ENCODE measurements at regions not wholly inside any gene's neighbourhood (a gene's known extent, or its start where the extent isn't known, plus 50 kb on each side); places are given as distances from the start of the nearest gene placed in this dataset.

DNA sequence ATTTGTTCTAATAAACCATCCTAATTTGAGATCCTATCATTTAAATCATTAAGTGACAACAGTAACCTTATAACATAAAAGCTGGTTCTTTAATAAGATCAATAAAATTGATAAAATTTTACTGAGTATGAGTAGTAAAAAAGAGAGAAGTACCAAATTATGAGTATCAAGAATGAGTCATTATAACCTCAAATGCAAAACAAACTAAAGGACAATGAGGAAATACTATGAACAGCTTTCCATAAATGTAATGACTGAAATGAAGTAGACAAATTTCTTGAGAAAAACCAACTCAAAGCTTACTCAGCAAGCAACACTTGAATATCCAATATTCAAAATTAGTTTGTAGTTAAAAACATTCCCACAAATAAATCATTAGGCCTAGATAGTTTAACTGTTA lies 433.0 kb downstream of the ZEB2 start:
- in situ Hi-C loops (cut with MboI; ENCODE audit: low sequenced_read_pairs, unreplicated experiment), result no loop called here
- TF ChIP-seq, protein P1, sequence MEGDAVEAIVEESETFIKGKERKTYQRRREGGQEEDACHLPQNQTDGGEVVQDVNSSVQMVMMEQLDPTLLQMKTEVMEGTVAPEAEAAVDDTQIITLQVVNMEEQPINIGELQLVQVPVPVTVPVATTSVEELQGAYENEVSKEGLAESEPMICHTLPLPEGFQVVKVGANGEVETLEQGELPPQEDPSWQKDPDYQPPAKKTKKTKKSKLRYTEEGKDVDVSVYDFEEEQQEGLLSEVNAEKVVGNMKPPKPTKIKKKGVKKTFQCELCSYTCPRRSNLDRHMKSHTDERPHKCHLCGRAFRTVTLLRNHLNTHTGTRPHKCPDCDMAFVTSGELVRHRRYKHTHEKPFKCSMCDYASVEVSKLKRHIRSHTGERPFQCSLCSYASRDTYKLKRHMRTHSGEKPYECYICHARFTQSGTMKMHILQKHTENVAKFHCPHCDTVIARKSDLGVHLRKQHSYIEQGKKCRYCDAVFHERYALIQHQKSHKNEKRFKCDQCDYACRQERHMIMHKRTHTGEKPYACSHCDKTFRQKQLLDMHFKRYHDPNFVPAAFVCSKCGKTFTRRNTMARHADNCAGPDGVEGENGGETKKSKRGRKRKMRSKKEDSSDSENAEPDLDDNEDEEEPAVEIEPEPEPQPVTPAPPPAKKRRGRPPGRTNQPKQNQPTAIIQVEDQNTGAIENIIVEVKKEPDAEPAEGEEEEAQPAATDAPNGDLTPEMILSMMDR (IDR thresholded peaks at IDR 0.05; ENCODE audit: borderline replicate concordance, control extremely low read depth, extremely low read depth, insufficient read depth, missing control alignments), result no peak
- DNase-seq (ENCODE audit: low spot score), result no peak

DNA sequence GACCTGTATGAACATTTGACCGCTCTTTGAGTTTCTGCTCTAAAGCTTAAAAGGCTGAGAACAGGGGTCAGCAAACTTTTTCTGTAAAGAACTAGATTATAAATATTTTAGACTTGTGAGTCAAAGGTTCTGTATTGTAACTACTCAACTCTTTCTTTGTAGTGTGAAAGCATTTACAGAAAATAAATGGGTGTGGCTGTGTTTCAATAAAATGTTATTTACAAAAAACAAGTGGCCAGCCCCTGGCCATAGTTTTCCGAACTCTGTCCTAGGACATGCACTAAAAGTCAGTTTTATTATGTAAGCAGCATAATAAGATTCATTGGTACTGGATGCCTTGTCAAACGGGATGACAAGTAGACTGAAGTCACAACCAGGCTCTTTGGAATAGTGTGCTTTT lies 434.9 kb downstream of the ZEB2 start:
- in situ Hi-C loops (cut with MboI; ENCODE audit: low sequenced_read_pairs, unreplicated experiment), result no loop called here
- no peak for DNase-seq (ENCODE audit: low spot score)
- TF ChIP-seq, protein P1 (IDR thresholded peaks at IDR 0.05; ENCODE audit: borderline replicate concordance, control extremely low read depth, extremely low read depth, insufficient read depth, missing control alignments), result no peak

DNA sequence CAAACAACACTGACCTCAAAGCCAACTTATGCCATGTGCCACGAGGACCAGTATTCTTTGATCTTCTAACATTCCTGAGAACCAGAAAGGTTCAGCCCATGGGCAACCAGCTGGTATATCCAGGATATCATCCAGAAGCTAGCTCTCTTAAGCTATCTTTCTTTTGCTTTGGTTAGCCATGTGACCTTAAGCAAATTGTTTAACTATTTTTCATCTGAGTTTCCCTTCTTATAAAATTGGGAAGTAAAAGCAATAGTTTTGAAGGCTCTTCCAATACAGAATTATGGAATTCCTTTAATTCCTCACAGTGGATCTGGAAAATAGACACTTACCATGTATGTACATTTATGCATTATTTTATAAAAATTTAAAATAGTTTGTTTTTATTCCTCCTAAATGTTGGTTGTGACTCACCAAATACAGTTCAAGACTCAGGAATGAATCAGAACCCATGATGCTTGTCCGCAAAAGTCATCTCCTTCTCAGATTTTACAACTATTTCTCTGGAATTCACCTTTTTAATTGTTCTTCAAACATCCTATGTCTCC lies 435.7 kb downstream of the ZEB2 start:
- TF ChIP-seq, protein P1 (IDR thresholded peaks at IDR 0.05; ENCODE audit: borderline replicate concordance, control extremely low read depth, extremely low read depth, insufficient read depth, missing control alignments), result no peak
- in situ Hi-C loops (cut with MboI; ENCODE audit: low sequenced_read_pairs, unreplicated experiment), result no loop called here
- DNase-seq (ENCODE audit: low spot score), result no peak

DNA sequence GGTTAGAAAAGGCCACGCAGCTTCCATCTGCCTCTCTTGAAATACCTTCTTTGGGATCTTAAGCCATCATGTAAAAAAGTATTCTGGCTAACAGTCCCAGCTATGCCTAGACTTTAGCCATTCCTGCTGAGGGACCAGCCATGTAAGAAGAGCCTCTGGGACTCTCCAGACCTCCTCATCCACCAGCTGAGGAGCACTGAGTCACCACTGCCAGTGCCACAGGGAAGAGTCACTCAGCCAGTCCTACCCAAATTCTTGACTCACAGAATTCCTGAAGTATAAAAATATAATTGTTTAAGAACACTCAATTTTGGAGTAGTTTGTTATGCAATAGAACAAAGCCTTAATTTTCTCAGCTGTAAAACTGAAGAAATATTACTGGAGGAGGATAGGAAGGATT lies 436.7 kb downstream of the ZEB2 start:
- DNase-seq (ENCODE audit: low spot score), result no peak
- TF ChIP-seq, protein P1 (IDR thresholded peaks at IDR 0.05; ENCODE audit: borderline replicate concordance, control extremely low read depth, extremely low read depth, insufficient read depth, missing control alignments), result no peak
- in situ Hi-C loops (cut with MboI; ENCODE audit: low sequenced_read_pairs, unreplicated experiment), result no loop called here

DNA sequence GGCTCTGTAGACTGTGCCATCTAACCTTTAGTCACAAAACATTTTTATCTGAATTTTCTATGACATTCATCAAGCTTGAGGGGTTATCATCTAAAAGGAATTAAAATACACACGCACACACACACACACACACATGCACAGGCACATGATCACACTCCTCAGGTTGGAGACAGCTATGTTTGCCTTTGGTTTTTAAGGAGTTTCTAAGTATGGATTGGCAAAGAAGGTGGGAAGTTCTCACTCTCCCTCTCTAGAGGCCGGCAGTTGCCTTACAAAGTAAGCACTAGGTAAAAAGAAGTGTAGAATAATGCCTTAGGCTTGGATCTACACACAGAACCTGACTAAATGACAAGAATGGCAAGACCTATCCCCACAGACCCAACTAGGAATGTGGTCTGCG lies 437.1 kb downstream of the ZEB2 start:
- no peak for DNase-seq (ENCODE audit: low spot score)
- in situ Hi-C loops (cut with MboI; ENCODE audit: low sequenced_read_pairs, unreplicated experiment), result no loop called here
- TF ChIP-seq, protein P1 (IDR thresholded peaks at IDR 0.05; ENCODE audit: borderline replicate concordance, control extremely low read depth, extremely low read depth, insufficient read depth, missing control alignments), result no peak

DNA sequence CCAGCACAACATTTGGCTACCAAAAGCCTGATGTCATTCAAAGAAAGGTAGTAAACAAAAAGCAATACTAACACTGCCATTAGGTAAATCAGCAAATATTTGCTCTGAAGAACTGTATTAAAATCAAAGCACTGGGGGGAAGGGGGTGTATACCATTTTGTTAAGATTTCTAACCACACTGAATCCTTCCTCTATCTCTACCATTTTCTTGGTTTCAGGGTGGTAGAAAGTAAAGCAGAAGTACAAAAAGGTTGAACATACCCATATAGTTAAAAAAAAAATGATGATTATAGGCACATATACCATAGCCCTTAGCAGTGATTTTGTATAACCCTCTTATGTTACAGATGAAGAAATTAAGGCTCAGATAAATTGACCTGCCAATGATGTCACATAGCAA lies 437.6 kb downstream of the ZEB2 start:
- in situ Hi-C loops (cut with MboI; ENCODE audit: low sequenced_read_pairs, unreplicated experiment), result no loop called here
- DNase-seq (ENCODE audit: low spot score), result no peak
- TF ChIP-seq, protein P1 (IDR thresholded peaks at IDR 0.05; ENCODE audit: borderline replicate concordance, control extremely low read depth, extremely low read depth, insufficient read depth, missing control alignments), result no peak

DNA sequence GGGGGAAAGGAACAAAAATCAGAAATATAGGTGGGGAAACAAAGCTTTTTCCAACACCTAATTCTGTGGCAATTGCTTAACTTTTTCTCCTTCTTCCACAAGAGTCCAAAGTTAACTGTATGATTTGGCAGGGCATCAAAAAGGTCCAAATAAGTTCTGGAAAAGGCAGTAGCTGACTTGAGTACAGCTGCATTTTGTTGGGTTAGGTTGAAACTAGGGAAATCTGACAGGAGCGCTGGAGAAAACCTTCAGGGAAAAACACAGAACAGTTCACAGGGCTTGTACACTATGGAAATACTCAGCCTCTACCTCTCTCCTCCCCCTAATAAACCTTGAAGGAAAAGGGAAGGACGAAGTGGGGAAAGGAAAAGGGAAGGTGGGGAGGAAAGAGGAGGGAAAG lies 438.6 kb downstream of the ZEB2 start:
- TF ChIP-seq, protein P1 (IDR thresholded peaks at IDR 0.05; ENCODE audit: borderline replicate concordance, control extremely low read depth, extremely low read depth, insufficient read depth, missing control alignments), result no peak
- no peak for DNase-seq (ENCODE audit: low spot score)
- in situ Hi-C loops (cut with MboI; ENCODE audit: low sequenced_read_pairs, unreplicated experiment), result no loop called here
